GM13976 (cell line): ENCODE measurements at regions not wholly inside any gene's neighbourhood (a gene's known extent, or its start where the extent isn't known, plus 50 kb on each side); places are given as distances from the start of the nearest gene placed in this dataset.
"Not testable (repeated sequence)": the region's sequence is repeated elsewhere in the genome, so short reads cannot be mapped to it uniquely, and the experiment has no call there.

ENCODE experiments used
- DNase-seq: peaks from one replicate; pipeline ENCODE4 v3.0.0; 2012; ENCODE audit warnings: low spot score
- CTCF ChIP-seq: IDR thresholded peaks from 2 replicates; pipeline ENCODE4 v1.5.1; 2012; ENCODE audit warnings: borderline replicate concordance, mild to moderate bottlenecking; ENCODE audit not compliant: insufficient read depth; ENCODE audit errors: extremely low read depth, missing control alignments, control extremely low read depth
- in situ Hi-C: fragments of 300-500 bp; cut with MboI; formaldehyde crosslinking; loops from one replicate; pipeline ENCODE4 v1.12.0; 2022; ENCODE audit warnings: low sequenced_read_pairs, mixed read lengths, inconsistent platforms; ENCODE audit not compliant: unreplicated experiment

- no peak for TF ChIP-seq CTCF
- DNase-seq = no peak
- in situ Hi-C loops = no loop called here
These were observed 115.1 kb downstream of the ESM1 start for GRCh38 chr5:54870271-54870670.

- DNase-seq = no peak
- no peak for TF ChIP-seq CTCF
- in situ Hi-C loops = no loop called here
These were observed 115.7 kb downstream of the ESM1 start for GRCh38 chr5:54869691-54870090.

- in situ Hi-C loops = no loop called here
- TF ChIP-seq CTCF = no peak
- no peak for DNase-seq
These were observed 116.6 kb downstream of the ESM1 start for GRCh38 chr5:54868511-54869483.

- in situ Hi-C loops = no loop called here
These were observed 118.0 kb downstream of the ESM1 start for GRCh38 chr5:54867310-54867944.

GRCh38 chr5:54864911-54865515, 120.4 kb downstream of the ESM1 start:
- DNase-seq, in situ Hi-C loops: not testable (repeated sequence)

More at GRCh38 chr5:54867310-54867944, 118.0 kb downstream of the ESM1 start:
- peak; percentile 48 for TF ChIP-seq CTCF
- peak; percentile 52 for DNase-seq

GRCh38 chr5:54862036-54862435, 123.4 kb downstream of the ESM1 start:
- in situ Hi-C loops = no loop called here
- DNase-seq = no peak
- no peak for TF ChIP-seq CTCF
